ENCODE measurements at regions not wholly inside any gene's neighbourhood (a gene's known extent, or its start where the extent isn't known, plus 50 kb on each side); places are given as distances from the start of the nearest gene placed in this dataset.
"Not testable (repeated sequence)": the region's sequence is repeated elsewhere in the genome, so short reads cannot be mapped to it uniquely, and the experiment has no call there.

GRCh38 chr7:91717681-91718470 is 162.6 kb downstream of the MTERF1 start:
- DNase-seq = no peak

DNA sequence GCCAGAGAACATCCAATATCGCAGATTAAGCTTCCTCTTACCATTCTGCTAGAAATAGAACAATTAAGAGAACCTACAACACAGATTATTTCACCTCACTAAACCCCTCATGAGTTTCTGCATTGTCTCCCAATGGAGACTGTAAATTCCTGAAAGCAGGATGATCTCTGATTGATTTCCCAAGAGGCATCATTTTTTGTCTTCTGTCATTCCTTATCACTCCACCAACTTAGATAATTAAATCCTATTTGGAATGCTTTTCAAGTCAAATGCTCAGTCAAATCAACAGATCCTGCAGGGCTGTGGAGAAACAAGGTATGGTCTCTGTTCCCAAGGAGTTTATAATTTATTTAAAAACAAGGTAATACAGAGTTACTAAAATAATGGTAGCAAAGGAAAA is 161.5 kb downstream of the MTERF1 start:
- DNase-seq = no peak

DNA sequence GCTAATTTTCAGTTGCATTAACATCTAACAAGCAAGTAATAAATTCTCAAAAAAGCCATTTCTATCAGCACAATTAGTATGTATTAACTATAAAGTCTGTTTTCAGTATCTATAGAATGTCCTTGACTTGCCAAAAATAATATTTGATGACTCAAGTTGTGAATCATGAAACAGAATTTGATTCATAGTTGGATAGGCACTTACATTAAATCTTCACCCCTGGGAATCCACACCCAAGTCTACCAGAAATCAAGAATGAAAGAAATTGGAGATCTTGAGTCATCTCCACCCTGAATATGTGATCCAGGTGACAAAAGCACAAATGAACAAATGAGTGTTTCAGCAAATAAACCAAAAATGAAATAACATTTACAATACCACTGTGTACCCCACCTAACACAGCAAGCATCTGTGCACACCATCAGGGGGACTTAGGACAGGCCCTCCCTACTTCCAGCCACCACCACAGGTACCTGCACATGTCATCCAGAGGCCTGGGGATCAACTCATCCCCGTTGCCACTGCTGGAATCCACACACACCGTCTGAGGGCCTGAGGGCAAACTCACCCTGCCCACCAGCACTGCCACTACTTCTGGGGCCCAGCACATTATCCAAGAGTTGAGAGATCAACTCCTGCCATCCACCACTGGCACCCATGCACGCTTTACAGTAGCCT is 160.1 kb downstream of the MTERF1 start:
- peak; percentile 31 for DNase-seq

DNA sequence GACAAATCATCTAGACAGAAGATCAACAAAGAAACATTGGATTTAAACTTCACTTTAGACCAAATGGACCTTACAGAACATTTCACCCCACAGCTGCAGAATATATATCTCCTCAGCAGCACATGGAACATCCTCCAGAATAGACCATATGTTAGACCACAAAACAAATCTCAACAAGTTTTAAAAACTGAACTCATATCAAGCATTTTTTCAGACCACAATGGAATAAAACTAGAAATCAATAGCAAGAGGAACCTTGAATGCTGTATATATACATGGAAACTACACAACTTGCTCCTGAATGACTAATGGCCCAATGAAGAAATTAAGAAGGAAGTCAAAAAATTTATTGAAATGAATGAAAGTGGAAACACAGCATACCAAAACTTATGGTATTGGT is 157.7 kb downstream of the MTERF1 start:
- DNase-seq = no peak

GRCh38 chr7:91729046-91729445 is 151.5 kb downstream of the MTERF1 start:
- DNase-seq = not testable (repeated sequence)

DNA sequence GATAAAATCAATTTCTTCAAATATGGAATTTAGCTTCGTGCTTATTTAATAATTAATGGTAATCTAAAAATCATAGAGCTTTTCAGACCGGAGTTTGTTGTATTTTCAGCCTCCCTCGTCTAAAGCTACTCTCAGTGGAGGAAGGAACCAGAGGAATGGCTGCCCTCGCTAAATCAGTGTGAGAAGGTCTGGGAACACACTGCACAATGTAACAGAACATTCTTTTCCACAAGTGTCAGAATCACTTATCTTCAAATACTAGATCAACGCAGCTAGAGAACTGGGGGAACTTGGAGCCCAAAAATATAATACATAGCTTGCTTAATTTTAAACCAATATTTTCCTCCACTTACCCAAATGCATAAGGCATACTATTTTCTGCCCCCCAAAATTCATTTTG is 148.5 kb downstream of the MTERF1 start:
- no peak for DNase-seq

DNA sequence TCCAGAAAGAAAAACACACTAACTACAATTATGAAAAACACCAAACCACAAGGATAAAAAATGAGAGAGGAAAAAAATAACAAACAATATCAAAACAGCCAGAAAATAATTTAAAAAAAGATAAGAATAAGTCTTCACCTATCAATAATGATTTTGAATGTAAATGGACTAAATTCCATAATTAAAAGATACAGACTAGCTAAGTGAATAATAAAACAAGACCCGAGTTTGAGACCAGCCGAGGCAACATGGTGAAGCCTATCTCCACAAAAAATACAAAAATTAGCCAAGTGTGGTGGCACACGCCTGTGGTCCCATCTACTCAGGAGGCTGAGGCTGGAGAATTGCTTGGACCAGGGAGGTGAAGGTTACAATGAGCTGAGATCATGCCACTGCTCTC is 131.1 kb downstream of the MTERF1 start:
- no peak for DNase-seq

DNA sequence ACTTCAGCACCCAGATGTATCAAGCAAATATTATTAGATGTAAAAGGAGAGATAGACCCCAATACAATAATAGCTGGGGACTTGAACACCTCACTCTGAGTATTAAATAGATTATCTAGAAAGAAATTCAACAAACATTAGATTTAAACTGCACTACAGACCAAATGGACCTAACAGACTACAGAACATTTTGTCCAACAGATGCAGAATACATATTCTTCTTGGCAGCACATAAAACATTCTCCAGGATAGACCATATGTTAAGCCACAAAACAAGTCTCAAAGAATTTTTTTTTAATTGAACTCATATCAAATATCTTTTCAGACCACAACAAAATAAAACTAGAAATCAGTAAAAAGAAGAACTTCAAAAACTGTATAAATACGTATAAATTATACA is 130.4 kb downstream of the MTERF1 start:
- DNase-seq = no peak

DNA sequence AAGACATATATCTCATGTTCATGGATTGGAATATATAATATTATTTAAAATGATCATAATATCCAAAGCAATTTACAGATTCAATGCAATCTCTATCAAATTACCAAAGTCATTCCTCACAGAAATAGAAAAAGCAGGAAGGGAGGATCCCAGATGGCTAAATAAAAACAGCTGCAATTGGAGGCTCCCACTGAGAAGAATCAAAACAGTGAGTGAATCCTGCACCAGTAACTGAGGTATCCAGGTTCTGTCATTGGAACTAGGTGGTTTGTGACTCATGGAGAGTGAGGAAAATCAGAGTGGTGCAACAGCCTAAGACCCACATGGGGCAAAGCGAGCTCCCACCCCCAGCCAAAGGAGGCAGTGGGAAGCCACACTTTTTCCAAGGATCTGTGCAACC is 128.4 kb downstream of the MTERF1 start:
- DNase-seq = no peak

DNA sequence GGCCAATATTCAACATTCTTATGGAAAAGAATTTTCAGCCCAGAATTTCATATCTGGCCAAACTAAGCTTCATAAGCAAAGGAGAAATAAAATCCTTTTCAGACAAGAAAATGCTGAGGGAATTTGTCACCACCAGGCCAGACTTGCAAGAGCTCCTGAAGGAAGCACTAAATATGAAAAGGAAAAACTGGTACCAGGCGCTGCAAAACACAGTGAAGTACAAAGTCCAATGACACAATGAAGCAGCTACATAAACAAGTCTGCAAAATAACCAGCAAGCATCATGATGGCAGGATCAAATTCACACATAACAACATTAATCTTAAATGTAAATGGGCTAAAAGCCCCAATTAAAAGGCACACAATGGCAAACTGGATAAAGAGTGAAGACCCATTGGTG is 126.2 kb downstream of the MTERF1 start:
- not testable (repeated sequence) for DNase-seq

DNA sequence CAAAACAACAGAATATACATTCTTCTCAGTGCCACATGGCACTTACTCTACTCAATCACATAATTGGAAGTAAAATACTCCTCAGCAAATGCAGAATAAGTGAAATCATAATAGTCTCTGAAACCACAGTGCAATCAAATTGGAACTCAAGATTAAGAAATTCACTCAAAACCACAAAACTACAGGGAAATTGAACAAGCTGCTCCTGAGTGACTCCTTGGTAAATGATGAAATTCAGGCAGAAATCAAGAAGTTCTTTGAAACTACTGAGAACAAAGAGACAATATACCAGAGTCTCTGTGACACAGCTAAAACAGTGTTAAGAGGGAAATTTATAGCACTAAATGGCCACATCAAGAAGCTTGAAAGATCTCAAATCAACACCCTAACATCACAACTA is 125.4 kb downstream of the MTERF1 start:
- not testable (repeated sequence) for DNase-seq

DNA sequence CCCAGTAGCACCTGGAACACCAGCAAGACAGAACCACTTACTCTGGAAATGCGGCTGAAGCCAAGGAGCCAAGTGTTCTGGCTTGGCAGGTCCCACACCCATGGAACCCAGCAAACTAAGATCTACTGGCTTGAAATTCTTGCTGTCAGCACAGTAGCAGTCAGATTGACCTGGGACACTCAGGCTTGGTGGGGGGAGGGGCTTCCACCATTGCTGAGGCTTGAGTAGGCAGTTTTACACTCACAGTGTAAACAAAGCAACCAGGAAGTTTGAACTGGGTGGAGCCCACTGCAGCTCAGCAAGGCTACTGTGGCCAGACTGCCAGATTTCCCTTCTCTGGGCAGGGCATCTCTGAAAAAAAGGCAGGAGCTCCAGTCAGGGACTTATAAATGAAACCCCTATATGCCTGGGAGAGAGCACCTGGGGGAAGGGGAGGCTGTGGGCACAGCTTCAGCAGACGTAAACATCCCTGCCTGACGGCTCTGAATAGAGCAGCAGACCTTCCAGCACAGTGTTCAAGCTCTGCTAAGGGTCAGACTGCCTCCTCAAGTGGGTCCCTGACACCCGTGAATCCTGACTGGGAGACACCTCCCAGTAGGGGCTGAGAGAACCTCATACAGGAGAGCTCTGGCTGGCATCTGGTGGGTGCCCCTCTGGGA is 121.2 kb downstream of the MTERF1 start:
- peak; percentile 32 for DNase-seq

DNA sequence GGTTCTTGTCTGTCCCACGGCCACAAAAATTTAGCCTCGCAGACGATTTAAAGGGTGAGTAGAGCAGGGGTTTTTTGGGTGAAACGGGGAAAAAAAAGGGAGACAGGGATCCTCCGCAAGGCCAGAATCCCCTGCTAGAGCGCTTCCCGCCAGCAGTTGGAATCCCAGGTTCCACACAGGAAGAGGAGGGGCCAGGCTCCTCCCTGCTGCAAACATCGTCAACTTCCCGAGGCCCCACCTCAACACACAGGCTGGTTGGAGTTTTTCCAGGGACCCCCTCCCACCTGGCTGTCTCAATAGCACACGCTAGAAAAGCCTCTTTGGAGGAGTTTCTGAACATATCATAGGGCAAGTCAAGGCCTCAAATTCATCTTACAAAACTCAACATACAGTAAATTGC is 112.7 kb downstream of the MTERF1 start:
- DNase-seq = no peak

GRCh38 chr7:91771394-91771793 is 109.1 kb downstream of the MTERF1 start:
- DNase-seq = no peak

GRCh38 chr7:91771921-91772815 is 108.3 kb downstream of the MTERF1 start:
- no peak for DNase-seq

DNA sequence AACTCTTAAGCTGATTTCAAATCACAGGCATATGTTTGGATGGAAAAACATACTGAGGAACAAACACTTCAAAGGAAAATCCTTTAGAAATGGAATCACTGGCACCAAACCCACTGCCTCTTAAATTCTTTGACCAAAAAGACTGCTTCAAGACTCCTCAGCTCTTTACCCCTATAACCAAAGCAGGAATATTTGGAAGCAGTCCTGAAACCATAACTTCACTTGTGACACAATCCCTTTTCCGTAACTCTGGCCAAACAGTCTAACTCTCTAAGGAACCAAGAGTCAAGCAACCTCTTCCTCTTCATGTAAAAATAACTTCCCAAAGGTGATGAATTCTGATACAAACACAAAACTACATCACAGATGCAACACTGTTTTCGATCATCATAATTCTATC is 104.3 kb downstream of the MTERF1 start:
- DNase-seq = no peak

DNA sequence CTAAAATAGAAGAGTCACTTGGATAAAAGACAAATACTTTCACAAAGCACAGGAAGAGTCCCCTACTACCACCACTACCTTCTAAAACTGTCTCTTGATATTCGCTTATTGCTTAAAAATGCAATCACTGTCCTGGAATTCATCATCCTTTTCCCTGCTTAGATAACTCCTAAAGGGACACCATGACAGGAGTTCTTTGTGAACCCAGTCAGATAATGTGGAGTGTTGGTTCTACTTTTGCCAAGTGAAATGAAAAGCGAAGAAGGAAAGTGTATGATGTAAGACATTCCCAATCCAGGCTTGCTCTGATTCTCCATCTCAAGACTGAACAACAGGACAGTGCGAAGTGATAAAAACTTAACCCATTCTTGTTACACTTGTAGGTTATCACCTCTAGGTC is 103.0 kb downstream of the MTERF1 start:
- DNase-seq = no peak

- no peak for DNase-seq
Observed at GRCh38 chr7:91778416-91778815, 102.1 kb downstream of the MTERF1 start.

GRCh38 chr7:91780521-91780920 is 100.0 kb downstream of the MTERF1 start:
- no peak for DNase-seq

DNA sequence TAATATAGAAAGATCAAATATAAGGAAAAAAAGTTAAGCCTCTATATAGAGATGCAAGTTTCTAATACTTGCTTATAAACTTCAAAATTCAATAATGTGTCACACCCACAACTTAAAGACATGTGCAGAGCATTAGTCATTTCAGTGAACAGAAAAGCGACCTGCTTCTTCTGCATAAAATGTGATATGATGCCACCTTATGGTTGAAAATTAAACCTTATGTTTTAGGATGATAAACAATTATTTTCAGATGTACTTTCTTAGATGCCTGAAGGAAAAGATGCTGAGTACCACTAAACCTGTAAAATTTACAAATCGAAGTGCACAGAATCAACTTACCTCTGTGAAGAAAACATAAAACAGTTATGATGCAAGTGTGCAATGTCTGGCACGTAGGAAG is 96.0 kb downstream of the MTERF1 start:
- DNase-seq = peak; percentile 46

- DNase-seq = no peak
Observed at GRCh38 chr7:91787931-91788330, 92.6 kb downstream of the MTERF1 start.

- no peak for DNase-seq
Observed at GRCh38 chr7:91789086-91789485, 91.4 kb downstream of the MTERF1 start.

DNA sequence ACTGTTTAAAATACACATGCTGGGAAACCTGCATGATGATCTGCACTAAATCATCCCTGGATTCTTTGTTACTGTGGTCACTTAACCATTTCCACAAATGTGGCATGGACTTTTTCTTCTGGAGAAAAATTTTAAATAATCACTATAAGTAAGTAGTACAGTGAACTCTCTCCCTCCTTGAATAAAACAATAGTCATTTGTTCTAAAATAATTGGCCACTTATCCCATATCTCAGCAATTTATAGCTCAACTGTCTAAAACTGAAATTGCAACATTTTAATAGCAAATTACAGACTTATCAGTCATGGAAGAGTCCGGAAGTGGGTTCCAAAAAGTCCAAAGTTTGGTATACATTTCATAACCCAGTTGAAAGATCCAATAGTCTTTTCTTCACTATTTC is 90.9 kb downstream of the MTERF1 start:
- DNase-seq = no peak

Measured in EL (cell line).